ENCODE measurements at regions not wholly inside any gene's neighbourhood (a gene's known extent, or its start where the extent isn't known, plus 50 kb on each side); places are given as distances from the start of the nearest gene placed in this dataset.
"Not testable (repeated sequence)": the region's sequence is repeated elsewhere in the genome, so short reads cannot be mapped to it uniquely, and the experiment has no call there.

GRCh38 chr5:179462040-179462439, 88.3 kb upstream of the RUFY1 start:
- no peak for DNase-seq
- H3K36me3 ChIP-seq, result no peaks in the 10 kb centered on the region
- TF ChIP-seq CTCF (IDR thresholded peaks at IDR 0.05; ENCODE audit: low read depth, low read length), result no peak
- no peaks in the 10 kb centered on the region for H3K9me3 ChIP-seq
- H3K4me3 ChIP-seq (ENCODE audit: low read depth, low read length), result no peak overlapping the region
- H3K27me3 ChIP-seq, result no peaks in the 10 kb centered on the region
- H3K4me1 ChIP-seq, result no peaks in the 10 kb centered on the region

GRCh38 chr5:179461576-179461975, 88.8 kb upstream of the RUFY1 start:
- Histone ChIP-seq H3K27me3 (no peaks in the 10 kb centered on the region), H3K4me3 (ENCODE audit: low read depth, low read length) (no peak overlapping the region), H3K9me3 (no peaks in the 10 kb centered on the region), H3K36me3 (no peaks in the 10 kb centered on the region), H3K4me1 (no peaks in the 10 kb centered on the region)
- DNase-seq, result no peak
- no peak for TF ChIP-seq CTCF (IDR thresholded peaks at IDR 0.05; ENCODE audit: low read depth, low read length)

GRCh38 chr5:179459771-179460170, 90.6 kb upstream of the RUFY1 start:
- Histone ChIP-seq H3K4me1 (no peaks in the 10 kb centered on the region), H3K27me3 (no peaks in the 10 kb centered on the region), H3K36me3 (no peaks in the 10 kb centered on the region), H3K9me3 (0 out of 2 replicates have a peak, but pooled peaks cover 3% of the 10 kb centered on the region), H3K4me3 (ENCODE audit: low read depth, low read length) (no peak overlapping the region)
- no peak for DNase-seq
- TF ChIP-seq CTCF (IDR thresholded peaks at IDR 0.05; ENCODE audit: low read depth, low read length), result no peak

GRCh38 chr5:179457612-179458011, 92.7 kb upstream of the RUFY1 start:
- no peaks in the 10 kb centered on the region for H3K36me3 ChIP-seq
- no peaks in the 10 kb centered on the region for H3K4me1 ChIP-seq
- 0 out of 2 replicates have a peak, but pooled peaks cover 3% of the 10 kb centered on the region for H3K9me3 ChIP-seq
- no peak for TF ChIP-seq CTCF (IDR thresholded peaks at IDR 0.05; ENCODE audit: low read depth, low read length)
- H3K27me3 ChIP-seq, result no peaks in the 10 kb centered on the region
- no peak for DNase-seq
- H3K4me3 ChIP-seq (ENCODE audit: low read depth, low read length), result no peak overlapping the region

- not testable (repeated sequence) for H3K4me3 ChIP-seq (ENCODE audit: low read depth, low read length); H3K27me3 ChIP-seq; H3K4me1 ChIP-seq; H3K9me3 ChIP-seq; DNase-seq; H3K36me3 ChIP-seq
Observed at GRCh38 chr5:179456075-179456474, 94.3 kb upstream of the RUFY1 start.

- H3K36me3 ChIP-seq, result no peaks in the 10 kb centered on the region
- H3K9me3 ChIP-seq, result 0 out of 2 replicates have a peak, but pooled peaks cover 3% of the 10 kb centered on the region
- DNase-seq, result no peak
- H3K4me3 ChIP-seq (ENCODE audit: low read depth, low read length), result no peak overlapping the region
- H3K27me3 ChIP-seq, result no peaks in the 10 kb centered on the region
- no peaks in the 10 kb centered on the region for H3K4me1 ChIP-seq
- no peak for TF ChIP-seq CTCF (IDR thresholded peaks at IDR 0.05; ENCODE audit: low read depth, low read length)
Observed at GRCh38 chr5:179455320-179455719, 95.0 kb upstream of the RUFY1 start.

GRCh38 chr5:179454356-179454755, 96.0 kb upstream of the RUFY1 start:
- Histone ChIP-seq H3K9me3 (0 out of 2 replicates have a peak, but pooled peaks cover 3% of the 10 kb centered on the region), H3K36me3 (no peaks in the 10 kb centered on the region), H3K27me3 (no peaks in the 10 kb centered on the region), H3K4me1 (no peaks in the 10 kb centered on the region), H3K4me3 (ENCODE audit: low read depth, low read length) (no peak overlapping the region)
- DNase-seq, result no peak
- TF ChIP-seq CTCF (IDR thresholded peaks at IDR 0.05; ENCODE audit: low read depth, low read length), result no peak
